ENCODE measurements at regions not wholly inside any gene's neighbourhood (a gene's known extent, or its start where the extent isn't known, plus 50 kb on each side); places are given as distances from the start of the nearest gene placed in this dataset.

- no peak for TF ChIP-seq ZKSCAN8 (CRISPR knock-in tag; IDR thresholded peaks at IDR 0.05)
- no peak for TF ChIP-seq KLF6 (CRISPR knock-in tag; IDR thresholded peaks at IDR 0.05; ENCODE audit: borderline replicate concordance)
Observed at GRCh38 chr7:53252539-53252938, 217.1 kb downstream of the POM121L12 start (continued).

- Histone ChIP-seq H3K79me2 (ENCODE audit: control insufficient read depth, insufficient read depth, low read length) (no peaks in the 10 kb centered on the region), H3K9ac (ENCODE audit: insufficient read depth in 1 of 2, low read depth in 2 of 2, low read length in 2 of 2) (no peak overlapping the region), H3K9me1 (ENCODE audit: control insufficient read depth, insufficient read depth, low read length) (no peaks in the 10 kb centered on the region), H3K27ac (ENCODE audit: extremely low read depth, low read depth, low read length) (no peak overlapping the region), H3K4me3 (no peak overlapping the region), H4K20me1 (replicated peaks; ENCODE audit: control insufficient read depth, insufficient read depth, low read length) (no peaks in the 10 kb centered on the region), H3K36me3 (ENCODE audit: control insufficient read depth, insufficient read depth, low read length) (no peaks in the 10 kb centered on the region), H3K4me1 (replicated peaks in 1 of 2; ENCODE audit: control insufficient read depth in 2 of 2, insufficient read depth in 2 of 2, low read length in 2 of 2) (no peaks in the 10 kb centered on the region), H3K27me3 (ENCODE audit: control insufficient read depth in 2 of 2, insufficient read depth in 2 of 2, low read length in 2 of 2) (no peaks in the 10 kb centered on the region), H2AFZ (ENCODE audit: low read depth, low read length) (no peak overlapping the region), H3K9me3 (replicated peaks; ENCODE audit: control insufficient read depth, insufficient read depth, low read depth, low read length) (no peaks in the 10 kb centered on the region), H3K4me2 (ENCODE audit: insufficient read depth, low read length) (no peak overlapping the region)
- TF ChIP-seq ZNF695 (CRISPR knock-in tag; IDR thresholded peaks at IDR 0.05) (no peak), PHF20 (IDR thresholded peaks at IDR 0.05; ENCODE audit: partially characterized antibody) (no peak), GTF2F1 (IDR thresholded peaks at IDR 0.05; ENCODE audit: low read depth, low read length) (no peak), ATF3 (IDR thresholded peaks at IDR 0.05) (no peak), ATF3 (CRISPR knock-in tag; conservative IDR thresholded peaks at IDR 0.05) (no peak), SRSF9 (IDR thresholded peaks at IDR 0.05; ENCODE audit: borderline replicate concordance, low read depth, low read length) (no peak), CREB3L1 (IDR thresholded peaks at IDR 0.05; ENCODE audit: borderline replicate concordance, low read depth) (no peak), PHF8 (IDR thresholded peaks at IDR 0.05; ENCODE audit: borderline replicate concordance, low read length) (no peak), ARID4B (CRISPR knock-in tag; IDR thresholded peaks at IDR 0.05) (no peak)
- intact Hi-C loops (cut with micrococcal nuclease) = no loop called here
- FAIRE-seq (no peak), ATAC-seq (no peak), DNase-seq (ENCODE audit: extremely low read depth in 1 of 4, low spot score in 3 of 4) (no peak)
- no TSS peak for BruUV-seq (replicated peaks)
- ChIA-PET POLR2A (no interaction called here), CTCF (ENCODE audit: low intra/inter-chr PET ratio) (no interaction called here)
- in situ Hi-C loops (cut with MboI) = no loop called here
- WGBS (ENCODE audit: insufficient coverage, low coverage, missing lambda C conversion rate) = 0% methylated on average over 3 of the region's 4 CpGs
Observed at GRCh38 chr7:53272081-53272480, 236.6 kb downstream of the POM121L12 start.
